Peyer's patch (tissue), 4 donors: ENCODE measurements at regions not wholly inside any gene's neighbourhood (a gene's known extent, or its start where the extent isn't known, plus 50 kb on each side); places are given as distances from the start of the nearest gene placed in this dataset.
"Not testable (repeated sequence)": the region's sequence is repeated elsewhere in the genome, so short reads cannot be mapped to it uniquely, and the experiment has no call there.

Experiments used
- DNase-seq, 3 donors: peaks; one replicate each; pipeline ENCODE4 v3.0.0-alpha.2; 2017 to 2019
- H3K27ac ChIP-seq, 4 donors: fragments of 200-600 bp; sonication (generic); one replicate each; pipeline ENCODE4 v1.5.1; 2016 to 2019
- H3K27me3 ChIP-seq, 2 donors: fragments of 200-600 bp; sonication (generic); one replicate each; pipeline ENCODE4 v1.5.1; 2019
- H3K36me3 ChIP-seq, 3 donors: fragments of 200-600 bp; sonication (generic); one replicate each; pipeline ENCODE4 v1.5.1; 2016 to 2019
- H3K4me1 ChIP-seq, 4 donors: fragments of 200-600 bp; sonication (generic); one replicate each; pipeline ENCODE4 v1.5.1; 2016 to 2019
- H3K4me3 ChIP-seq, 4 donors: fragments of 200-600 bp; sonication (generic); 1 replicate in 3 of 4; 2 replicates in 1 of 4; pipeline ENCODE4 v1.5.1; 2016 to 2019; ENCODE audit warnings: mild to moderate bottlenecking in 1 of 4
- H3K9me3 ChIP-seq, 4 donors: fragments of 200-600 bp; sonication (generic); one replicate each; pipeline ENCODE4 v1.5.1; 2016 to 2019; ENCODE audit warnings: mild to moderate bottlenecking in 1 of 4
- CTCF ChIP-seq, 6 experiments: fragments of 450-650 bp in 4 of 6; fragments of 200-600 bp in 2 of 6; sonication (generic) in 1 of 6; IDR thresholded peaks; one replicate each; pipeline ENCODE4 v1.5.1; 2017 to 2019; ENCODE audit warnings: antibody characterized with exemption in 6 of 6, mild to moderate bottlenecking in 3 of 6, moderate library complexity in 1 of 6
- POLR2A ChIP-seq, 2 donors: fragments of 450-650 bp; IDR thresholded peaks; one replicate each; pipeline ENCODE4 v1.5.1; 2017; ENCODE audit warnings: antibody characterized with exemption in 2 of 2, mild to moderate bottlenecking in 2 of 2, moderate library complexity in 2 of 2

DNA sequence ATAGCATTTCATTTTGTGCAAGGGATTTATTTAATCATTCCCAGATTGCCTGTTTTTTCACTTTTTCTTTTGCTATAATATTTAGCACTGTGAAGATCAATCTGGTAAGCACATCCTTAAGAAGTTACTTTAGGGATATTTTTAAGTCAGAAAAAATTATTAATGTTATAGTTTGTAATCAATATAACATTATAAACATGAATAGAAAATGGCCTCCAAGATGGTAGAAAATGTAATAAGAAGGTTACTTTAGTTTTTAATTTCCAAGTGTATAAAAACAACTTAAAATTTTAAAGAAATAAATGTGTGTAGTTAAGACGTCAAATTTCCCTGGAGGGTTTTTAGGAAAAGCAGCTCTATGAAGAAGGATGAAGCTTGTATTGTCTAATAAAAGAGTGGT, 81.9 kb upstream of the SERPINE2 start:
- no peaks in the 10 kb centered on the region for H3K36me3 ChIP-seq
- TF ChIP-seq POLR2A (IDR thresholded peaks at IDR 0.05) (no peak), CTCF (IDR thresholded peaks at IDR 0.05) (no peak)
- DNase-seq = no peak
- H3K9me3 ChIP-seq = no peaks in the 10 kb centered on the region
- no peaks in the 10 kb centered on the region for H3K27me3 ChIP-seq
- no peak overlapping the region for H3K4me3 ChIP-seq
- H3K27ac ChIP-seq = no peak overlapping the region
- H3K4me1 ChIP-seq = no peaks in the 10 kb centered on the region

GRCh38 chr2:224119846-224120245, 80.8 kb upstream of the SERPINE2 start:
- not testable (repeated sequence) for H3K4me1 ChIP-seq, H3K27me3 ChIP-seq, H3K27ac ChIP-seq, H3K36me3 ChIP-seq, H3K9me3 ChIP-seq, H3K4me3 ChIP-seq, DNase-seq

- Histone ChIP-seq H3K27ac (no peak overlapping the region), H3K9me3 (no peaks in the 10 kb centered on the region), H3K4me3 (no peak overlapping the region), H3K36me3 (no peaks in the 10 kb centered on the region), H3K27me3 (no peaks in the 10 kb centered on the region), H3K4me1 (no peaks in the 10 kb centered on the region)
- DNase-seq = no peak
- TF ChIP-seq CTCF (IDR thresholded peaks at IDR 0.05) = no peak
- no peak for TF ChIP-seq POLR2A (IDR thresholded peaks at IDR 0.05)
Observed at GRCh38 chr2:224114428-224114827, 75.3 kb upstream of the SERPINE2 start.

DNA sequence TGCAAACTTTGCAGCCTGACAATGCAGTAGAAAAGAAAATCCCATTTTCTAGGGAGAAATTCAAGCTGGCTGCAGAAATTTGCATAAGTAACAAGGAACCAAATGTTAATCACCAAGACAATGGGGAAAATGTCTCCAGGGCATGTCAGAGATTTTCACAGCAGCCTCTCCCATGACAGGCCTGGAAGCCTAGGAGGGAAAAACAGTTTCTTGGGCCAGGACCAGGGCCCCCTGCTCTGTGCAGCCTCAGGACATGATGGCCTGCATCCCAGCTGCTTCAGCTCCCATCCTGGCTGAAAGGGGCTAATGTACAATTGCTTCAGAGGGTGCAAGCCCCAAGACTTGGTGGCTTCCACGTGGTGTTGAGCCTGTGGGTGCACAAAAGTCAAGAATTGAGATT, 74.8 kb upstream of the SERPINE2 start:
- not testable (repeated sequence) for H3K27me3 ChIP-seq, H3K4me1 ChIP-seq, H3K4me3 ChIP-seq, H3K36me3 ChIP-seq, H3K9me3 ChIP-seq, DNase-seq, H3K27ac ChIP-seq

GRCh38 chr2:224111576-224111975, 72.5 kb upstream of the SERPINE2 start:
- no peak for DNase-seq
- Histone ChIP-seq H3K36me3 (no peaks in the 10 kb centered on the region), H3K4me3 (no peak overlapping the region), H3K27ac (no peak overlapping the region), H3K9me3 (no peaks in the 10 kb centered on the region), H3K27me3 (no peaks in the 10 kb centered on the region), H3K4me1 (no peaks in the 10 kb centered on the region)
- TF ChIP-seq CTCF (IDR thresholded peaks at IDR 0.05) (no peak), POLR2A (IDR thresholded peaks at IDR 0.05) (no peak)

- H3K9me3 ChIP-seq = no peaks in the 10 kb centered on the region
- TF ChIP-seq POLR2A (IDR thresholded peaks at IDR 0.05) (no peak), CTCF (IDR thresholded peaks at IDR 0.05) (no peak)
- H3K27ac ChIP-seq = no peak overlapping the region
- H3K4me3 ChIP-seq = no peak overlapping the region
- DNase-seq = no peak
- no peaks in the 10 kb centered on the region for H3K27me3 ChIP-seq
- H3K4me1 ChIP-seq = no peaks in the 10 kb centered on the region
- H3K36me3 ChIP-seq = no peaks in the 10 kb centered on the region
Observed at GRCh38 chr2:224110811-224111210, 71.7 kb upstream of the SERPINE2 start.

- Histone ChIP-seq H3K27ac (no peak overlapping the region), H3K27me3 (no peaks in the 10 kb centered on the region), H3K36me3 (no peaks in the 10 kb centered on the region), H3K4me1 (no peaks in the 10 kb centered on the region), H3K4me3 (no peak overlapping the region), H3K9me3 (no peaks in the 10 kb centered on the region)
- no peak for DNase-seq
- TF ChIP-seq CTCF (IDR thresholded peaks at IDR 0.05) = no peak
- no peak for TF ChIP-seq POLR2A (IDR thresholded peaks at IDR 0.05)
Observed at GRCh38 chr2:224109751-224110150, 70.7 kb upstream of the SERPINE2 start.
